A549 (cell line): ENCODE measurements at regions not wholly inside any gene's neighbourhood (a gene's known extent, or its start where the extent isn't known, plus 50 kb on each side); places are given as distances from the start of the nearest gene placed in this dataset.
"Not testable (repeated sequence)": the region's sequence is repeated elsewhere in the genome, so short reads cannot be mapped to it uniquely, and the experiment has no call there.

Source experiments
- ATAC-seq, 2 experiments: fragments of 200-7000 bp in 1 of 2; fragments of >200 bp in 1 of 2; cut with Nextera tagmentation in 1 of 2; cut with Tn5 transposase in 1 of 2; 3 replicates each; pipeline versions ENCODE4 v1.8.0 to v1.9.1; 2018 to 2020; ENCODE audit warnings: mild to moderate bottlenecking in 1 of 2, moderate library complexity in 1 of 2
- CTCF ChIA-PET: fragments of 300-600 bp; sonication (Branson Sonifier 250); formaldehyde crosslinking; extraction: SDS; loops from one replicate; lab custom pipeline; 2021; ENCODE audit warnings: antibody characterized with exemption, inconsistent platforms; lab: Yijun Ruan, JAX
- POLR2A ChIA-PET: fragments of 350-600 bp; formaldehyde crosslinking; extraction: SDS; loops from one replicate; lab custom pipeline; 2021; ENCODE audit warnings: antibody characterized with exemption, inconsistent platforms; lab: Yijun Ruan, JAX
- DNase-seq, 2 experiments: peaks; one replicate each; pipeline versions ENCODE4 v3.0.0 to v3.0.0-alpha.2; 2011 to 2016; ENCODE audit warnings: low read depth in 1 of 2, low spot score in 1 of 2
- FAIRE-seq: peaks from 2 replicates; lab custom pipeline; 2011; peaks lifted over from hg19 to GRCh38; lab: Jason Lieb, UNC
- H3K27ac ChIP-seq, 2 experiments: fragments of >200 bp; sonication (Bioruptor Twin); formaldehyde crosslinking; 3 replicates each; pipeline ENCODE4 v1.5.1; 2016 to 2017
- H3K4me1 ChIP-seq: fragments of >200 bp; sonication (Bioruptor Twin); formaldehyde crosslinking; 3 replicates; pipeline ENCODE4 v1.6.1; 2016
- H3K4me2 ChIP-seq: fragments of >200 bp; sonication (Bioruptor Twin); formaldehyde crosslinking; 3 replicates; pipeline ENCODE4 v1.6.1; 2016
- H3K4me3 ChIP-seq: fragments of >200 bp; sonication (Bioruptor Twin); formaldehyde crosslinking; 3 replicates; pipeline ENCODE4 v1.5.1; 2016
- H3K9me3 ChIP-seq: fragments of >200 bp; sonication (Bioruptor Twin); formaldehyde crosslinking; 3 replicates; pipeline ENCODE4 v1.6.1; 2016
- CBX2 ChIP-seq: fragments of 200-600 bp; sonication (generic); IDR thresholded peaks from 2 replicates; pipeline ENCODE4 v1.6.1; 2016; ENCODE audit warnings: low read depth, mild to moderate bottlenecking, borderline replicate concordance
- CHD2 ChIP-seq: fragments of 150-350 bp; IDR thresholded peaks from 2 replicates; pipeline ENCODE4 v1.6.1; 2014; ENCODE audit warnings: low read length; ENCODE audit not compliant: partially characterized antibody
- ESRRA ChIP-seq: fragments of 150-350 bp; IDR thresholded peaks from 2 replicates; pipeline ENCODE4 v1.6.1; 2014; ENCODE audit warnings: mild to moderate bottlenecking, low read length, borderline replicate concordance
- HDAC2 ChIP-seq: fragments of 200-600 bp; sonication (generic); IDR thresholded peaks from 2 replicates; pipeline ENCODE4 v1.6.1; 2016
- HOXA7 ChIP-seq: fragments of 250-450 bp; sonication (Bioruptor Pico); IDR thresholded peaks from 2 replicates; pipeline ENCODE4 v1.5.0; 2020; ENCODE audit warnings: mild to moderate bottlenecking, moderate library complexity
- HOXB5 ChIP-seq: fragments of 250-450 bp; sonication (Bioruptor Pico); IDR thresholded peaks from 2 replicates; pipeline ENCODE4 v1.5.0; 2020; ENCODE audit warnings: mild to moderate bottlenecking, moderate library complexity
- KDM5A ChIP-seq: fragments of 200-600 bp; sonication (generic); IDR thresholded peaks from 2 replicates; pipeline ENCODE4 v1.6.1; 2016; ENCODE audit warnings: antibody characterized with exemption, mild to moderate bottlenecking
- MAFK ChIP-seq: fragments of 450-650 bp; IDR thresholded peaks from 2 replicates; pipeline ENCODE4 v1.6.1; 2014; ENCODE audit not compliant: partially characterized antibody
- MAZ ChIP-seq: fragments of 150-350 bp; IDR thresholded peaks from 2 replicates; pipeline ENCODE4 v1.6.1; 2014; ENCODE audit warnings: antibody characterized with exemption, low read depth, low read length, borderline replicate concordance
- NFE2L2 ChIP-seq: fragments of 150-350 bp; conservative IDR thresholded peaks from 2 replicates; pipeline ENCODE4 v1.6.1; 2014; ENCODE audit warnings: low read length
- POLR2AphosphoS2 ChIP-seq: conservative IDR thresholded peaks from 2 replicates; pipeline ENCODE4 v1.6.1; 2012; ENCODE audit warnings: low read length, improper control_type of control experiment, inconsistent platforms
- SMC3 ChIP-seq: fragments of >200 bp; sonication (Bioruptor Twin); formaldehyde crosslinking; IDR thresholded peaks from 3 replicates; pipeline ENCODE4 v1.6.1; 2018; ENCODE audit warnings: inconsistent platforms
- WGBS: methylation state at CpG from one replicate; pipeline ENCODE4 v1.1.6; 2017; ENCODE audit errors: missing lambda C conversion rate; 5-methylcytosine and 5-hydroxymethylcytosine counted together
- TF ChIP-seq, protein P1 (sequence below): IDR thresholded peaks from 2 replicates; pipeline ENCODE4 v1.6.1; 2012
- TF ChIP-seq, protein P2 (sequence below): IDR thresholded peaks from 2 replicates; pipeline ENCODE4 v1.6.1; 2012
- TF ChIP-seq, protein P3 (sequence below): fragments of 250-450 bp; sonication (Bioruptor Pico); IDR thresholded peaks from 2 replicates; pipeline ENCODE4 v1.5.0; 2020; ENCODE audit warnings: low read depth, mild to moderate bottlenecking, moderate library complexity

GRCh38 chr13:48588120-48588519, 55.2 kb upstream of the RCBTB2 start:
- no peaks in the 10 kb centered on the region for H3K4me1 ChIP-seq
- H3K4me2 ChIP-seq: no peak overlapping the region
- ATAC-seq (no peak), DNase-seq (no peak), FAIRE-seq (no peak)
- H3K9me3 ChIP-seq: peaks cover 3% of the 10 kb centered on the region; the same call in 1 of the 3 replicates
- ChIA-PET CTCF (interaction anchor here (1.6 kb wide), 1 partner anchor 181 kb away, joined by 5 read pairs; no protein-coding TSS in a partner anchor), POLR2A (no interaction called here)
- no peak overlapping the region for H3K27ac ChIP-seq
- 77% methylated on average over 2 of the region's 2 CpGs for WGBS
- H3K4me3 ChIP-seq: no peak overlapping the region
- TF ChIP-seq CBX2 (no peak), MAFK (peak; percentile 67), CHD2 (no peak), ESRRA (no peak)
- TF ChIP-seq, protein P1, sequence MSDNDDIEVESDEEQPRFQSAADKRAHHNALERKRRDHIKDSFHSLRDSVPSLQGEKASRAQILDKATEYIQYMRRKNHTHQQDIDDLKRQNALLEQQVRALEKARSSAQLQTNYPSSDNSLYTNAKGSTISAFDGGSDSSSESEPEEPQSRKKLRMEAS: no peak
- TF ChIP-seq, protein P2, sequence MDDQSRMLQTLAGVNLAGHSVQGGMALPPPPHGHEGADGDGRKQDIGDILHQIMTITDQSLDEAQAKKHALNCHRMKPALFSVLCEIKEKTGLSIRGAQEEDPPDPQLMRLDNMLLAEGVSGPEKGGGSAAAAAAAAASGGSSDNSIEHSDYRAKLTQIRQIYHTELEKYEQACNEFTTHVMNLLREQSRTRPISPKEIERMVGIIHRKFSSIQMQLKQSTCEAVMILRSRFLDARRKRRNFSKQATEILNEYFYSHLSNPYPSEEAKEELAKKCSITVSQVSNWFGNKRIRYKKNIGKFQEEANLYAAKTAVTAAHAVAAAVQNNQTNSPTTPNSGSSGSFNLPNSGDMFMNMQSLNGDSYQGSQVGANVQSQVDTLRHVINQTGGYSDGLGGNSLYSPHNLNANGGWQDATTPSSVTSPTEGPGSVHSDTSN: no peak
- TF ChIP-seq, protein P3, sequence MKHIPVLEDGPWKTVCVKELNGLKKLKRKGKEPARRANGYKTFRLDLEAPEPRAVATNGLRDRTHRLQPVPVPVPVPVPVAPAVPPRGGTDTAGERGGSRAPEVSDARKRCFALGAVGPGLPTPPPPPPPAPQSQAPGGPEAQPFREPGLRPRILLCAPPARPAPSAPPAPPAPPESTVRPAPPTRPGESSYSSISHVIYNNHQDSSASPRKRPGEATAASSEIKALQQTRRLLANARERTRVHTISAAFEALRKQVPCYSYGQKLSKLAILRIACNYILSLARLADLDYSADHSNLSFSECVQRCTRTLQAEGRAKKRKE (CRISPR knock-in tag): no peak
- TF ChIP-seq, all 56 proteins: peak for 1

DNA sequence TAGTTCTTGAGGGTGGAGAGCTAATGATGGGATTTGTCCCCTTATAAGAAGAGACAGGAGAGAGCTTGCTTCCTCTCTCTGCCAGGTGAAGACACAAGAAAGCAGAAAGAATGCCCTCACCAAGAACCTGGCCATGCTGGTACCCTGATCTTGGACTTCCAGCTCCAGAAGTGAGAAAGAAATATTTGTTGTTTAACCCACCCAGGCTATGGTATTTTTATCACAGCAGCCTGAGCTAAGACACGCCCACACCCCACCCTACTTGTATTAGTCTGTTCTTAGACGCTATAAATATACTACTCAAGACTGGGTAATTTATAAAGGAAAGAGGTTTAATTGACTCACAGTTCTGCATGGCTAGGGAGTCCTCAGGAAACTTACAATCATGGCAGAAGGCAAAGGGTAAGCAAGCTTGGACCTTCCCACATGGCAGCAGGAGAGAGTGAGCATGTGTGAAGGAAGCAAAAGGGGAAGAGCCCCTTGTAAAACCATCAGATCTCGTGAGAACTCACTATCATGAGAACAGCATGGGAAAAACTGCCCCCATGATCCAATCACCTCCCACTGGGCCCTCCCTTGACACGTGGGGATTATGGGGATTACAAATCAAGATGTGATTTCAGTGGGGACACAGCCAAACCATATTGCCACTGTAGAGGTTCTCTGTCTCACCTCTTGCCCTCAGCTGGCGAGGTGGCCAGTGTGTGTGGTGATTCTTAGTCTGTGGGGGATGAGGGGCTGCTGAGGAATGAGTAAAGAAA, 57.4 kb upstream of the RCBTB2 start:
- DNase-seq (no peak), FAIRE-seq (no peak), ATAC-seq (no peak)
- peaks cover 3% of the 10 kb centered on the region; the same call in 1 of the 3 replicates for H3K9me3 ChIP-seq
- TF ChIP-seq, protein P3 (CRISPR knock-in tag): no peak
- TF ChIP-seq SMC3: no peak
- no peak for TF ChIP-seq HDAC2
- TF ChIP-seq HOXB5: no peak
- TF ChIP-seq MAZ: no peak
- no peak for TF ChIP-seq POLR2AphosphoS2
- TF ChIP-seq NFE2L2: no peak
- TF ChIP-seq KDM5A: no peak
- no peak for TF ChIP-seq HOXA7 (CRISPR knock-in tag)
- H3K4me2 ChIP-seq: no peak overlapping the region
- no peaks in the 10 kb centered on the region for H3K4me1 ChIP-seq
- no peak overlapping the region for H3K27ac ChIP-seq
- H3K4me3 ChIP-seq: no peak overlapping the region
- CTCF ChIA-PET: interaction anchor here (2.2 kb wide), 1 partner anchor 179 kb away, joined by 7 read pairs; no protein-coding TSS in a partner anchor
- POLR2A ChIA-PET: no interaction called here
- 48% methylated on average over 5 of the region's 5 CpGs for WGBS

GRCh38 chr13:48591124-48591872, 58.4 kb upstream of the RCBTB2 start:
- CTCF ChIA-PET: interaction anchor here (2.2 kb wide), 1 partner anchor 178 kb away, joined by 7 read pairs; no protein-coding TSS in a partner anchor

More at GRCh38 chr13:48591124-48591872, 58.4 kb upstream of the RCBTB2 start:
- 68% methylated on average over 12 of the region's 12 CpGs for WGBS
- POLR2A ChIA-PET, H3K4me3 ChIP-seq, ATAC-seq, FAIRE-seq, H3K4me1 ChIP-seq, H3K4me2 ChIP-seq, DNase-seq, H3K9me3 ChIP-seq, H3K27ac ChIP-seq: not testable (repeated sequence)
